SK-N-SH (cell line): ENCODE measurements at regions not wholly inside any gene's neighbourhood (a gene's known extent, or its start where the extent isn't known, plus 50 kb on each side); places are given as distances from the start of the nearest gene placed in this dataset.
A peak's percentile ranks its signal among the peaks of the same experiment; 100 is the strongest.

Source experiments
- CTCF ChIA-PET: fragments of 300-600, 350-600 bp; formaldehyde crosslinking; extraction: SDS; loops from one replicate; lab custom pipeline; 2021; lab: Yijun Ruan, JAX
- POLR2A ChIA-PET: fragments of 350-600 bp; sonication (Branson Sonifier 250); formaldehyde crosslinking; extraction: SDS; loops from one replicate; lab custom pipeline; 2020; ENCODE audit warnings: antibody characterized with exemption, inconsistent platforms; lab: Yijun Ruan, JAX
- DNase-seq: peaks from one replicate; pipeline ENCODE4 v3.0.0; 2012
- H2AFZ ChIP-seq: fragments of 200-600 bp; sonication (generic); 2 replicates; pipeline ENCODE4 v1.8.1; 2016; ENCODE audit warnings: antibody characterized with exemption, mild to moderate bottlenecking, low read depth
- H3F3A ChIP-seq: fragments of 200-600 bp; sonication (generic); replicated peaks from 2 replicates; pipeline ENCODE3; 2016; ENCODE audit warnings: antibody characterized with exemption, mild to moderate bottlenecking; ENCODE audit not compliant: insufficient read depth
- H3K27ac ChIP-seq, 2 experiments: fragments of 200-500 bp in 1 of 2; fragments of 200-600 bp in 1 of 2; sonication (Bioruptor generic) in 1 of 2; sonication (generic), shearing (Covaris generic) in 1 of 2; 2 replicates each; pipeline versions ENCODE4 v1.5.1 to v1.6.1; 2014 to 2016; ENCODE audit warnings: low read depth in 2 of 2, inconsistent platforms in 1 of 2, low read length in 1 of 2, mild to moderate bottlenecking in 1 of 2, mixed read lengths in 1 of 2
- H3K27me3 ChIP-seq: fragments of 200-600 bp; sonication (generic), shearing (Covaris generic); 2 replicates; pipeline ENCODE4 v1.6.1; 2016; ENCODE audit warnings: mixed run types; ENCODE audit not compliant: insufficient read depth
- H3K36me3 ChIP-seq, 2 experiments: fragments of 200-500 bp in 1 of 2; fragments of 200-600 bp in 1 of 2; sonication (Bioruptor generic) in 1 of 2; sonication (generic) in 1 of 2; replicated peaks in 1 of 2; 2 replicates each; pipeline versions ENCODE3 to v1.5.1; 2014 to 2016; ENCODE audit warnings: low read length in 1 of 2, mild to moderate bottlenecking in 1 of 2; ENCODE audit not compliant: insufficient read depth in 2 of 2, control insufficient read depth in 1 of 2
- H3K4me1 ChIP-seq, 2 experiments: fragments of 200-500 bp in 1 of 2; fragments of 200-600 bp in 1 of 2; sonication (Bioruptor generic) in 1 of 2; sonication (generic), shearing (Covaris generic) in 1 of 2; 2 replicates each; pipeline versions ENCODE4 v1.5.1 to v1.6.1; 2014 to 2016; ENCODE audit warnings: low read depth in 1 of 2, low read length in 1 of 2, mixed run types in 1 of 2; ENCODE audit not compliant: insufficient read depth in 2 of 2, control insufficient read depth in 1 of 2
- H3K4me2 ChIP-seq: fragments of 200-600 bp; sonication (generic), shearing (Covaris generic); 2 replicates; pipeline ENCODE4 v1.6.1; 2017; ENCODE audit warnings: mixed run types
- H3K4me3 ChIP-seq, 2 experiments: fragments of 200-500 bp in 1 of 2; fragments of 200-600 bp in 1 of 2; sonication (Bioruptor generic) in 1 of 2; sonication (generic), shearing (Covaris generic) in 1 of 2; 2 replicates each; pipeline versions ENCODE4 v1.5.1 to v1.8.1; 2014 to 2016; ENCODE audit warnings: low read depth in 2 of 2, inconsistent platforms in 1 of 2, low read length in 1 of 2, mild to moderate bottlenecking in 1 of 2, mixed read lengths in 1 of 2, moderate library complexity in 1 of 2
- H3K79me2 ChIP-seq: fragments of 200-600 bp; sonication (generic); 2 replicates; pipeline ENCODE4 v1.8.1; 2017; ENCODE audit warnings: mild to moderate bottlenecking; ENCODE audit not compliant: insufficient read depth
- H3K9ac ChIP-seq: fragments of 200-600 bp; sonication (generic); 2 replicates; pipeline ENCODE4 v1.6.1; 2017; ENCODE audit warnings: mixed run types
- H3K9me2 ChIP-seq: fragments of 200-600 bp; sonication (generic); 2 replicates; pipeline ENCODE4 v1.6.1; 2017; ENCODE audit warnings: mixed run types
- H3K9me3 ChIP-seq: fragments of 200-600 bp; sonication (generic); 2 replicates; pipeline ENCODE4 v1.6.1; 2017; ENCODE audit warnings: mixed run types, mild to moderate bottlenecking, moderate library complexity
- H4K20me1 ChIP-seq: fragments of 200-600 bp; sonication (generic); 2 replicates; pipeline ENCODE4 v1.6.1; 2017; ENCODE audit warnings: mild to moderate bottlenecking, mixed run types; ENCODE audit not compliant: insufficient read depth
- CTCF ChIP-seq: fragments of 200-600 bp; sonication (generic); IDR thresholded peaks from 2 replicates; pipeline ENCODE4 v1.6.1; 2017; ENCODE audit warnings: antibody characterized with exemption, mild to moderate bottlenecking, moderate library complexity
- EZH2phosphoT487 ChIP-seq: fragments of 200-600 bp; sonication (generic); IDR thresholded peaks from 2 replicates; pipeline ENCODE4 v1.6.1; 2017; ENCODE audit warnings: low read depth, mixed run types, mild to moderate bottlenecking, antibody characterized with exemption, moderate library complexity, borderline replicate concordance
- FOXJ3 ChIP-seq: sonication (generic); formaldehyde crosslinking; IDR thresholded peaks from 2 replicates; pipeline ENCODE4 v1.5.1; 2020; ENCODE audit warnings: mild to moderate bottlenecking, missing genetic modification reagents
- JUND ChIP-seq: IDR thresholded peaks from 2 replicates; pipeline ENCODE4 v1.4.0; 2012
- RAD21 ChIP-seq: IDR thresholded peaks from 2 replicates; pipeline ENCODE4 v1.6.1; 2012; ENCODE audit warnings: mild to moderate bottlenecking, low read length
- SMC3 ChIP-seq: IDR thresholded peaks from 2 replicates; pipeline ENCODE4 v1.6.1; 2012; ENCODE audit warnings: low read depth, low read length, improper control_type of control experiment
- TEAD4 ChIP-seq: IDR thresholded peaks from 2 replicates; pipeline ENCODE4 v1.4.0; 2012; ENCODE audit warnings: mild to moderate bottlenecking, borderline replicate concordance; ENCODE audit not compliant: insufficient read depth
- YY1 ChIP-seq: IDR thresholded peaks from 2 replicates; pipeline ENCODE4 v1.4.0; 2012; ENCODE audit warnings: low read depth, mild to moderate bottlenecking
- ZBTB33 ChIP-seq: IDR thresholded peaks from 2 replicates; pipeline ENCODE4 v1.4.0; 2012; ENCODE audit warnings: low read depth, borderline replicate concordance
- WGBS: methylation state at CpG from one replicate; pipeline ENCODE4 v1.1.6; 2017; ENCODE audit warnings: low lambda C conversion rate; 5-methylcytosine and 5-hydroxymethylcytosine counted together

GRCh38 chr6:82040405-82041221 lies 206.9 kb downstream of the IBTK start:
- peak; percentile 80 for TF ChIP-seq RAD21
- peak; percentile 88 for TF ChIP-seq CTCF
- TF ChIP-seq EZH2phosphoT487: no peak
- peak; percentile 69 for TF ChIP-seq SMC3
- TF ChIP-seq, all 33 proteins: peak for 3
- no peaks in the 10 kb centered on the region for H3K79me2 ChIP-seq
- H3K9me2 ChIP-seq: no peaks in the 10 kb centered on the region
- peak overlapping the region in 1 of 2 experiments; percentile 7; a peak in 1 of 4 replicates for H3K27ac ChIP-seq
- no peaks in the 10 kb centered on the region for H3F3A ChIP-seq
- H3K4me1 ChIP-seq: peaks cover 0 to 5% of the 10 kb centered on the region in 2 experiments; a peak in 1 of 4 replicates
- CTCF ChIA-PET: interaction anchor here (0.6 to 1.7 kb wide), 20 partner anchors 9 to 1301 kb away, joined by 3 to 5 read pairs (median 3); no protein-coding TSS in a partner anchor
- H3K27me3 ChIP-seq: no peaks in the 10 kb centered on the region
- H3K36me3 ChIP-seq: no peaks in the 10 kb centered on the region
- peak; percentile 16 for DNase-seq
- H3K9ac ChIP-seq: no peak overlapping the region
- 41% methylated on average over 4 of the region's 4 CpGs for WGBS
- POLR2A ChIA-PET: no interaction called here
- H3K4me3 ChIP-seq: no peak overlapping the region; a peak in 1 of 4 replicates
- no peaks in the 10 kb centered on the region for H3K9me3 ChIP-seq
- H3K4me2 ChIP-seq: no peak overlapping the region
- no peaks in the 10 kb centered on the region for H4K20me1 ChIP-seq
- peak overlapping the region; percentile 56; the same call in 1 of the 2 replicates for H2AFZ ChIP-seq

GRCh38 chr6:82038631-82039030 lies 208.9 kb downstream of the IBTK start:
- CTCF ChIA-PET: no interaction called here
- Histone ChIP-seq H3K27me3 (no peaks in the 10 kb centered on the region), H3K4me3 (no peak overlapping the region), H3F3A (no peaks in the 10 kb centered on the region), H3K27ac (no peak overlapping the region), H3K9me3 (no peaks in the 10 kb centered on the region), H3K4me1 (peaks cover 0 to 12% of the 10 kb centered on the region in 2 experiments; a peak in 2 of 4 replicates), H3K9me2 (no peaks in the 10 kb centered on the region), H3K4me2 (no peak overlapping the region), H3K79me2 (no peaks in the 10 kb centered on the region), H2AFZ (no peak overlapping the region), H3K9ac (no peak overlapping the region), H3K36me3 (no peaks in the 10 kb centered on the region), H4K20me1 (no peaks in the 10 kb centered on the region)
- TF ChIP-seq YY1: no peak
- TF ChIP-seq TEAD4: no peak
- no peak for TF ChIP-seq FOXJ3 (CRISPR knock-in tag)
- no peak for TF ChIP-seq JUND
- TF ChIP-seq ZBTB33: no peak
- POLR2A ChIA-PET: no interaction called here
- WGBS: 92% methylated on average over 5 of the region's 5 CpGs
- DNase-seq: no peak
